Suprapubic skin (tissue), 4 donors: ENCODE measurements at regions not wholly inside any gene's neighbourhood (a gene's known extent, or its start where the extent isn't known, plus 50 kb on each side); places are given as distances from the start of the nearest gene placed in this dataset.

ENCODE experiments used
- DNase-seq, 2 donors: peaks; one replicate each; pipeline ENCODE4 v3.0.0-alpha.2; 2019; ENCODE audit warnings: low spot score in 2 of 2
- H3K27ac ChIP-seq: fragments of 200-600 bp; sonication (generic); one replicate; pipeline ENCODE4 v1.5.1; 2019
- H3K27me3 ChIP-seq: fragments of 200-600 bp; sonication (generic); one replicate; pipeline ENCODE4 v1.5.1; 2019
- H3K36me3 ChIP-seq: fragments of 200-600 bp; sonication (generic); one replicate; pipeline ENCODE4 v1.5.1; 2019
- H3K4me1 ChIP-seq: fragments of 200-600 bp; sonication (generic); one replicate; pipeline ENCODE4 v1.5.1; 2019
- H3K4me3 ChIP-seq: fragments of 200-600 bp; sonication (generic); one replicate; pipeline ENCODE4 v1.5.1; 2019; ENCODE audit warnings: mild to moderate bottlenecking
- H3K9me3 ChIP-seq: fragments of 200-600 bp; sonication (generic); one replicate; pipeline ENCODE4 v1.5.1; 2019
- EP300 ChIP-seq: sonication (generic); formaldehyde crosslinking; IDR thresholded peaks from one replicate; pipeline ENCODE4 v1.6.1; 2017; ENCODE audit warnings: antibody characterized with exemption
- POLR2A ChIP-seq, 2 donors: fragments of 450-650 bp; IDR thresholded peaks; one replicate each; pipeline ENCODE4 v1.6.1; 2017; ENCODE audit warnings: antibody characterized with exemption in 2 of 2, mild to moderate bottlenecking in 2 of 2, moderate library complexity in 2 of 2
- POLR2AphosphoS5 ChIP-seq, 3 donors: sonication (generic); formaldehyde crosslinking; IDR thresholded peaks; one replicate each; pipeline ENCODE4 v1.6.1; 2017; ENCODE audit warnings: antibody characterized with exemption in 3 of 3
- WGBS: methylation state at CpG from one replicate; pipeline ENCODE4 v1.1.5; 2018; 5-methylcytosine and 5-hydroxymethylcytosine counted together
- TF ChIP-seq, protein P1 (sequence below), 2 donors: fragments of 200-600 bp in 1 of 2; fragments of 450-650 bp in 1 of 2; sonication (generic) in 1 of 2; IDR thresholded peaks; one replicate each; pipeline ENCODE4 v1.5.1; 2016 to 2019; ENCODE audit warnings: antibody characterized with exemption in 2 of 2, mild to moderate bottlenecking in 1 of 2, moderate library complexity in 1 of 2

- no peak overlapping the region for H3K27ac ChIP-seq
- TF ChIP-seq POLR2A (IDR thresholded peaks at IDR 0.05) (no peak), EP300 (no peak), POLR2AphosphoS5 (IDR thresholded peaks at IDR 0.05) (no peak)
- TF ChIP-seq, protein P1, sequence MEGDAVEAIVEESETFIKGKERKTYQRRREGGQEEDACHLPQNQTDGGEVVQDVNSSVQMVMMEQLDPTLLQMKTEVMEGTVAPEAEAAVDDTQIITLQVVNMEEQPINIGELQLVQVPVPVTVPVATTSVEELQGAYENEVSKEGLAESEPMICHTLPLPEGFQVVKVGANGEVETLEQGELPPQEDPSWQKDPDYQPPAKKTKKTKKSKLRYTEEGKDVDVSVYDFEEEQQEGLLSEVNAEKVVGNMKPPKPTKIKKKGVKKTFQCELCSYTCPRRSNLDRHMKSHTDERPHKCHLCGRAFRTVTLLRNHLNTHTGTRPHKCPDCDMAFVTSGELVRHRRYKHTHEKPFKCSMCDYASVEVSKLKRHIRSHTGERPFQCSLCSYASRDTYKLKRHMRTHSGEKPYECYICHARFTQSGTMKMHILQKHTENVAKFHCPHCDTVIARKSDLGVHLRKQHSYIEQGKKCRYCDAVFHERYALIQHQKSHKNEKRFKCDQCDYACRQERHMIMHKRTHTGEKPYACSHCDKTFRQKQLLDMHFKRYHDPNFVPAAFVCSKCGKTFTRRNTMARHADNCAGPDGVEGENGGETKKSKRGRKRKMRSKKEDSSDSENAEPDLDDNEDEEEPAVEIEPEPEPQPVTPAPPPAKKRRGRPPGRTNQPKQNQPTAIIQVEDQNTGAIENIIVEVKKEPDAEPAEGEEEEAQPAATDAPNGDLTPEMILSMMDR (IDR thresholded peaks at IDR 0.05): no peak
- DNase-seq: no peak
- no peaks in the 10 kb centered on the region for H3K9me3 ChIP-seq
- WGBS: 88% methylated on average over 2 of the region's 2 CpGs
- H3K27me3 ChIP-seq: no peaks in the 10 kb centered on the region
- H3K4me1 ChIP-seq: no peaks in the 10 kb centered on the region
- H3K36me3 ChIP-seq: no peaks in the 10 kb centered on the region
- no peak overlapping the region for H3K4me3 ChIP-seq
These were observed 134.2 kb upstream of the EYA4 start for GRCh38 chr6:133106934-133107333.

DNA sequence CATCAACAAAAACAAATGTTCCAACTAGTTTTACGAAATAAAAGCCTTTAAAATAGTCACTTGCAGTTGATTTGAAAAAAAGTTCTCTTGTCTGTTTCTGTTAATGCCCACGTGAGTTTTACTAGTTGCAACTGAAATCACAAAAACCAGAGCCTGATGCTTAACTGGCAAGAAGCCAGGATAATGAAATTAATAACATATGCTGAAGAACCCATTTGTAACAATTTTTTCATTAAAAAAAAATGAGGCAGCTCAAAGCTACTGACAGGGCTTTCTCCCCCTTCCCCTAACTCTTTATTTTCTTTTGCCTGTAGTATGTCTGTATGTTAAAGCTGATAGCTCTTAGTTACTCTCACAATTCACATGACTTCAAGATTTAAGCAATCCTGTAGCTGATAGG, 132.7 kb upstream of the EYA4 start:
- no peaks in the 10 kb centered on the region for H3K36me3 ChIP-seq
- no peak overlapping the region for H3K4me3 ChIP-seq
- 24% methylated on average over 2 of the region's 2 CpGs for WGBS
- TF ChIP-seq POLR2A (IDR thresholded peaks at IDR 0.05) (no peak), POLR2AphosphoS5 (IDR thresholded peaks at IDR 0.05) (no peak), EP300 (no peak)
- TF ChIP-seq, protein P1 (IDR thresholded peaks at IDR 0.05): no peak
- no peak for DNase-seq
- H3K27me3 ChIP-seq: no peaks in the 10 kb centered on the region
- H3K9me3 ChIP-seq: no peaks in the 10 kb centered on the region
- H3K27ac ChIP-seq: no peak overlapping the region
- H3K4me1 ChIP-seq: no peaks in the 10 kb centered on the region

GRCh38 chr6:133114973-133115372, 126.2 kb upstream of the EYA4 start:
- DNase-seq: no peak
- H3K27me3 ChIP-seq: no peaks in the 10 kb centered on the region
- H3K27ac ChIP-seq: no peak overlapping the region
- 81% methylated on average over 1 of the region's 1 CpG for WGBS
- H3K9me3 ChIP-seq: peaks cover 9% of the 10 kb centered on the region
- TF ChIP-seq POLR2A (IDR thresholded peaks at IDR 0.05): no peak
- TF ChIP-seq POLR2AphosphoS5 (IDR thresholded peaks at IDR 0.05): no peak
- TF ChIP-seq, protein P1 (IDR thresholded peaks at IDR 0.05): no peak
- TF ChIP-seq EP300: no peak
- no peaks in the 10 kb centered on the region for H3K4me1 ChIP-seq
- no peak overlapping the region for H3K4me3 ChIP-seq
- H3K36me3 ChIP-seq: no peaks in the 10 kb centered on the region

- WGBS: 25% methylated on average over 2 of the region's 2 CpGs
- Histone ChIP-seq H3K36me3 (no peaks in the 10 kb centered on the region), H3K27ac (no peak overlapping the region), H3K4me1 (no peaks in the 10 kb centered on the region), H3K4me3 (no peak overlapping the region), H3K27me3 (no peaks in the 10 kb centered on the region), H3K9me3 (peaks cover 14% of the 10 kb centered on the region)
- DNase-seq: no peak
- TF ChIP-seq, protein P1 (IDR thresholded peaks at IDR 0.05): no peak
- TF ChIP-seq POLR2A (IDR thresholded peaks at IDR 0.05): no peak
- no peak for TF ChIP-seq POLR2AphosphoS5 (IDR thresholded peaks at IDR 0.05)
- TF ChIP-seq EP300: no peak
These were observed 125.2 kb upstream of the EYA4 start for GRCh38 chr6:133115946-133116345.

- WGBS: 70% methylated on average over 2 of the region's 2 CpGs
- H3K4me3 ChIP-seq: no peak overlapping the region
- no peak for DNase-seq
- TF ChIP-seq, protein P1 (IDR thresholded peaks at IDR 0.05): no peak
- TF ChIP-seq EP300 (no peak), POLR2AphosphoS5 (IDR thresholded peaks at IDR 0.05) (no peak), POLR2A (IDR thresholded peaks at IDR 0.05) (no peak)
- H3K27ac ChIP-seq: no peak overlapping the region
- no peaks in the 10 kb centered on the region for H3K9me3 ChIP-seq
- no peaks in the 10 kb centered on the region for H3K27me3 ChIP-seq
- no peaks in the 10 kb centered on the region for H3K36me3 ChIP-seq
- H3K4me1 ChIP-seq: no peaks in the 10 kb centered on the region
These were observed 113.0 kb upstream of the EYA4 start for GRCh38 chr6:133128191-133128590.
